ENCODE measurements at regions not wholly inside any gene's neighbourhood (a gene's known extent, or its start where the extent isn't known, plus 50 kb on each side); places are given as distances from the start of the nearest gene placed in this dataset.
A peak's percentile ranks its signal among the peaks of the same experiment; 100 is the strongest.

GRCh38 chr2:215622837-215623236, 187.0 kb upstream of the FN1 start:
- Mint-ChIP-seq H3K9me3 (no peaks in the 10 kb centered on the region), H3K27me3 (peaks cover 20 to 22% of the 10 kb centered on the region in 2 donors), H3K4me3 (no peak overlapping the region), H3K36me3 (no peaks in the 10 kb centered on the region), H3K27ac (no peak overlapping the region), H3K4me1 (ENCODE audit: low read depth in 2 of 2) (peaks cover 0 to 2% of the 10 kb centered on the region in 2 donors)
- no peak for DNase-seq (ENCODE audit: low spot score)
- ATAC-seq: no peak

- H3K4me3 Mint-ChIP-seq: no peak overlapping the region
- no peak for ATAC-seq
Measured at GRCh38 chr2:215621381-215621780, 185.5 kb upstream of the FN1 start.

GRCh38 chr2:215620528-215620927, 184.7 kb upstream of the FN1 start:
- H3K27me3 Mint-ChIP-seq: peaks cover 19 to 25% of the 10 kb centered on the region in 2 donors
- DNase-seq (ENCODE audit: low spot score) (no peak), ATAC-seq (no peak)
- H3K4me3 Mint-ChIP-seq: no peak overlapping the region
- peaks cover 3% of the 10 kb centered on the region for H3K9me3 Mint-ChIP-seq
- no peaks in the 10 kb centered on the region for H3K36me3 Mint-ChIP-seq
- H3K27ac Mint-ChIP-seq: no peak overlapping the region
- H3K4me1 Mint-ChIP-seq (ENCODE audit: low read depth in 2 of 2): peaks cover 0 to 2% of the 10 kb centered on the region in 2 donors

More at GRCh38 chr2:215621381-215621780, 185.5 kb upstream of the FN1 start:
- Mint-ChIP-seq H3K4me1 (ENCODE audit: low read depth in 2 of 2) (peaks cover 0 to 2% of the 10 kb centered on the region in 2 donors), H3K27me3 (peaks cover 21 to 25% of the 10 kb centered on the region in 2 donors), H3K36me3 (no peaks in the 10 kb centered on the region), H3K9me3 (peaks cover 3% of the 10 kb centered on the region), H3K27ac (no peak overlapping the region)
- no peak for DNase-seq (ENCODE audit: low spot score)

- no peak overlapping the region for H3K4me3 Mint-ChIP-seq
- H3K27ac Mint-ChIP-seq: no peak overlapping the region
- no peaks in the 10 kb centered on the region for H3K36me3 Mint-ChIP-seq
- peaks cover 19 to 25% of the 10 kb centered on the region in 2 donors for H3K27me3 Mint-ChIP-seq
- ATAC-seq (no peak), DNase-seq (ENCODE audit: low spot score) (no peak)
- H3K4me1 Mint-ChIP-seq (ENCODE audit: low read depth in 2 of 2): peaks cover 0 to 2% of the 10 kb centered on the region in 2 donors
- H3K9me3 Mint-ChIP-seq: peaks cover 3% of the 10 kb centered on the region
Measured at GRCh38 chr2:215619989-215620388, 184.1 kb upstream of the FN1 start.

GRCh38 chr2:215619022-215619958, 183.4 kb upstream of the FN1 start:
- DNase-seq (ENCODE audit: low spot score) (no peak), ATAC-seq (no peak)
- H3K27me3 Mint-ChIP-seq: peaks cover 19 to 25% of the 10 kb centered on the region in 2 donors
- H3K9me3 Mint-ChIP-seq: peaks cover 3% of the 10 kb centered on the region
- H3K4me1 Mint-ChIP-seq (ENCODE audit: low read depth in 2 of 2): peaks cover 0 to 2% of the 10 kb centered on the region in 2 donors
- no peaks in the 10 kb centered on the region for H3K36me3 Mint-ChIP-seq
- no peak overlapping the region for H3K27ac Mint-ChIP-seq
- no peak overlapping the region for H3K4me3 Mint-ChIP-seq

GRCh38 chr2:215618145-215618544, 182.3 kb upstream of the FN1 start:
- peaks cover 3% of the 10 kb centered on the region for H3K9me3 Mint-ChIP-seq
- H3K27ac Mint-ChIP-seq: no peak overlapping the region
- H3K4me1 Mint-ChIP-seq (ENCODE audit: low read depth in 2 of 2): peaks cover 0 to 2% of the 10 kb centered on the region in 2 donors
- ATAC-seq (no peak), DNase-seq (ENCODE audit: low spot score) (no peak)
- H3K36me3 Mint-ChIP-seq: no peaks in the 10 kb centered on the region
- H3K4me3 Mint-ChIP-seq: no peak overlapping the region
- H3K27me3 Mint-ChIP-seq: peaks cover 19 to 25% of the 10 kb centered on the region in 2 donors

GRCh38 chr2:215617060-215617824, 181.4 kb upstream of the FN1 start:
- no peak for ATAC-seq
- H3K36me3 Mint-ChIP-seq: no peaks in the 10 kb centered on the region
- no peak for DNase-seq (ENCODE audit: low spot score)
- H3K4me1 Mint-ChIP-seq (ENCODE audit: low read depth in 2 of 2): peaks cover 0 to 2% of the 10 kb centered on the region in 2 donors
- H3K27me3 Mint-ChIP-seq: peaks cover 25% of the 10 kb centered on the region in 2 donors
- H3K4me3 Mint-ChIP-seq: no peak overlapping the region
- no peak overlapping the region for H3K27ac Mint-ChIP-seq
- peaks cover 3% of the 10 kb centered on the region for H3K9me3 Mint-ChIP-seq

GRCh38 chr2:215615803-215616174, 179.9 kb upstream of the FN1 start:
- peaks cover 0 to 2% of the 10 kb centered on the region in 2 donors for H3K4me1 Mint-ChIP-seq (ENCODE audit: low read depth in 2 of 2)
- DNase-seq (ENCODE audit: low spot score) (no peak), ATAC-seq (no peak)
- H3K36me3 Mint-ChIP-seq: no peaks in the 10 kb centered on the region
- no peak overlapping the region for H3K4me3 Mint-ChIP-seq
- H3K27ac Mint-ChIP-seq: no peak overlapping the region
- peaks cover 21 to 30% of the 10 kb centered on the region in 2 donors for H3K27me3 Mint-ChIP-seq
- H3K9me3 Mint-ChIP-seq: peaks cover 3% of the 10 kb centered on the region

- peak in 1 of 2 donors; percentile 31 for ATAC-seq
- Mint-ChIP-seq H3K9me3 (peaks cover 3% of the 10 kb centered on the region), H3K36me3 (no peaks in the 10 kb centered on the region), H3K27ac (no peak overlapping the region), H3K27me3 (peaks cover 16 to 30% of the 10 kb centered on the region in 2 donors), H3K4me3 (no peak overlapping the region), H3K4me1 (ENCODE audit: low read depth in 2 of 2) (peaks cover 0 to 2% of the 10 kb centered on the region in 2 donors)
- no peak for DNase-seq (ENCODE audit: low spot score)
Measured at GRCh38 chr2:215615067-215615802, 179.4 kb upstream of the FN1 start.

- ATAC-seq (no peak), DNase-seq (ENCODE audit: low spot score) (no peak)
- peaks cover 11 to 30% of the 10 kb centered on the region in 2 donors for H3K27me3 Mint-ChIP-seq
- H3K27ac Mint-ChIP-seq: no peak overlapping the region
- H3K4me1 Mint-ChIP-seq (ENCODE audit: low read depth in 2 of 2): no peaks in the 10 kb centered on the region
- no peaks in the 10 kb centered on the region for H3K36me3 Mint-ChIP-seq
- peaks cover 3% of the 10 kb centered on the region for H3K9me3 Mint-ChIP-seq
- no peak overlapping the region for H3K4me3 Mint-ChIP-seq
Measured at GRCh38 chr2:215614296-215614695, 178.4 kb upstream of the FN1 start.

- DNase-seq (ENCODE audit: low spot score): no peak
Measured at GRCh38 chr2:215613888-215614287, 178.0 kb upstream of the FN1 start.

GRCh38 chr2:215613280-215613679, 177.4 kb upstream of the FN1 start:
- H3K9me3 Mint-ChIP-seq: peaks cover 3% of the 10 kb centered on the region
- DNase-seq (ENCODE audit: low spot score): no peak
- ATAC-seq: no peak
- no peaks in the 10 kb centered on the region for H3K4me1 Mint-ChIP-seq (ENCODE audit: low read depth in 2 of 2)
- peaks cover 11 to 30% of the 10 kb centered on the region in 2 donors for H3K27me3 Mint-ChIP-seq
- H3K27ac Mint-ChIP-seq: no peak overlapping the region
- H3K4me3 Mint-ChIP-seq: no peak overlapping the region
- H3K36me3 Mint-ChIP-seq: no peaks in the 10 kb centered on the region

More at GRCh38 chr2:215613888-215614287, 178.0 kb upstream of the FN1 start:
- Mint-ChIP-seq H3K27ac (no peak overlapping the region), H3K4me3 (no peak overlapping the region), H3K36me3 (no peaks in the 10 kb centered on the region), H3K9me3 (peaks cover 3% of the 10 kb centered on the region), H3K27me3 (peaks cover 11 to 30% of the 10 kb centered on the region in 2 donors), H3K4me1 (ENCODE audit: low read depth in 2 of 2) (no peaks in the 10 kb centered on the region)
- no peak for ATAC-seq

GRCh38 chr2:215612786-215613185, 176.9 kb upstream of the FN1 start:
- Mint-ChIP-seq H3K9me3 (peaks cover 3% of the 10 kb centered on the region), H3K36me3 (no peaks in the 10 kb centered on the region), H3K4me3 (no peak overlapping the region), H3K4me1 (ENCODE audit: low read depth in 2 of 2) (no peaks in the 10 kb centered on the region), H3K27me3 (peaks cover 11 to 30% of the 10 kb centered on the region in 2 donors), H3K27ac (no peak overlapping the region)
- DNase-seq (ENCODE audit: low spot score) (no peak), ATAC-seq (no peak)
